ENCODE measurements at regions not wholly inside any gene's neighbourhood (a gene's known extent, or its start where the extent isn't known, plus 50 kb on each side); places are given as distances from the start of the nearest gene placed in this dataset.
"Not testable (repeated sequence)": the region's sequence is repeated elsewhere in the genome, so short reads cannot be mapped to it uniquely, and the experiment has no call there.

- H2AK5ac ChIP-seq (ENCODE audit: low read length), result no peak overlapping the region
- no peak overlapping the region for H3K56ac ChIP-seq (ENCODE audit: low read length)
- no peak overlapping the region for H3K27ac ChIP-seq (ENCODE audit: low read depth, low read length)
- no peaks in the 10 kb centered on the region for H3K27me3 ChIP-seq (ENCODE audit: insufficient read depth, low read length, poor library complexity)
- no peak overlapping the region for H3K18ac ChIP-seq (ENCODE audit: low read length)
- no peaks in the 10 kb centered on the region for H3K79me1 ChIP-seq (ENCODE audit: low read length)
- H3K4me2 ChIP-seq (ENCODE audit: low read length), result no peak overlapping the region
- H3K79me2 ChIP-seq (ENCODE audit: control insufficient read depth, insufficient read depth, low read length), result no peaks in the 10 kb centered on the region
- no peak overlapping the region for H3K4ac ChIP-seq (ENCODE audit: low read depth, low read length)
- no peak overlapping the region for H4K5ac ChIP-seq (ENCODE audit: low read length)
- no peaks in the 10 kb centered on the region for H3K36me3 ChIP-seq (ENCODE audit: control insufficient read depth, insufficient read depth, low read length)
- H4K8ac ChIP-seq (ENCODE audit: low read depth, low read length), result no peak overlapping the region
- no peak for DNase-seq
- no peaks in the 10 kb centered on the region for H3K4me1 ChIP-seq (ENCODE audit: control insufficient read depth, low read depth, low read length)
- H3K9ac ChIP-seq (ENCODE audit: low read length), result no peak overlapping the region
- no peak overlapping the region for H2BK5ac ChIP-seq (ENCODE audit: low read length)
- no peak overlapping the region for H3K23ac ChIP-seq (ENCODE audit: low read length)
- no peak overlapping the region for H2BK15ac ChIP-seq (replicated peaks; ENCODE audit: low read depth)
- no peak overlapping the region for H2BK120ac ChIP-seq (ENCODE audit: low read depth, low read length)
- no CpG with 5 or more reads among the region's 1 CpG for WGBS (ENCODE audit: extremely low coverage, insufficient coverage, low lambda C conversion rate)
- no peak overlapping the region for H3K4me3 ChIP-seq (ENCODE audit: low read length)
Measured at GRCh38 chr7:153224890-153225289, 465.3 kb downstream of the ACTR3B start.

GRCh38 chr7:153245136-153245535 lies 485.6 kb downstream of the ACTR3B start:
- H3K56ac ChIP-seq (ENCODE audit: low read length); H4K8ac ChIP-seq (ENCODE audit: low read depth, low read length); H4K5ac ChIP-seq (ENCODE audit: low read length); H3K4me3 ChIP-seq (ENCODE audit: low read length); H2BK120ac ChIP-seq (ENCODE audit: low read depth, low read length); H3K27ac ChIP-seq (ENCODE audit: low read depth, low read length); H3K18ac ChIP-seq (ENCODE audit: low read length); H2BK5ac ChIP-seq (ENCODE audit: low read length); H3K4ac ChIP-seq (ENCODE audit: low read depth, low read length); H3K27me3 ChIP-seq (ENCODE audit: insufficient read depth, low read length, poor library complexity); H3K4me2 ChIP-seq (ENCODE audit: low read length); H2AK5ac ChIP-seq (ENCODE audit: low read length); H3K79me2 ChIP-seq (ENCODE audit: control insufficient read depth, insufficient read depth, low read length); H3K79me1 ChIP-seq (ENCODE audit: low read length); H3K23ac ChIP-seq (ENCODE audit: low read length); H2BK15ac ChIP-seq (replicated peaks; ENCODE audit: low read depth); DNase-seq; H3K36me3 ChIP-seq (ENCODE audit: control insufficient read depth, insufficient read depth, low read length); H3K9ac ChIP-seq (ENCODE audit: low read length); H3K4me1 ChIP-seq (ENCODE audit: control insufficient read depth, low read depth, low read length): not testable (repeated sequence)
- WGBS (ENCODE audit: extremely low coverage, insufficient coverage, low lambda C conversion rate), result no CpG with 5 or more reads among the region's 7 CpGs

GRCh38 chr7:153245809-153246208 lies 486.3 kb downstream of the ACTR3B start:
- H3K79me1 ChIP-seq (ENCODE audit: low read length), result no peaks in the 10 kb centered on the region
- no CpG with 5 or more reads among the region's 1 CpG for WGBS (ENCODE audit: extremely low coverage, insufficient coverage, low lambda C conversion rate)

GRCh38 chr7:153247926-153248325 lies 488.4 kb downstream of the ACTR3B start:
- no peaks in the 10 kb centered on the region for H3K27me3 ChIP-seq (ENCODE audit: insufficient read depth, low read length, poor library complexity)
- no peak overlapping the region for H3K27ac ChIP-seq (ENCODE audit: low read depth, low read length)
- H3K9ac ChIP-seq (ENCODE audit: low read length), result no peak overlapping the region
- H3K36me3 ChIP-seq (ENCODE audit: control insufficient read depth, insufficient read depth, low read length), result no peaks in the 10 kb centered on the region
- H3K23ac ChIP-seq (ENCODE audit: low read length), result no peak overlapping the region
- H2BK120ac ChIP-seq (ENCODE audit: low read depth, low read length), result no peak overlapping the region
- H3K4ac ChIP-seq (ENCODE audit: low read depth, low read length), result no peak overlapping the region
- no peaks in the 10 kb centered on the region for H3K79me2 ChIP-seq (ENCODE audit: control insufficient read depth, insufficient read depth, low read length)
- H2AK5ac ChIP-seq (ENCODE audit: low read length), result no peak overlapping the region
- H3K18ac ChIP-seq (ENCODE audit: low read length), result no peak overlapping the region
- no peak overlapping the region for H4K5ac ChIP-seq (ENCODE audit: low read length)
- peak; percentile 81 for DNase-seq
- H3K4me2 ChIP-seq (ENCODE audit: low read length), result no peak overlapping the region
- no peak overlapping the region for H3K4me3 ChIP-seq (ENCODE audit: low read length)
- no peak overlapping the region for H2BK5ac ChIP-seq (ENCODE audit: low read length)
- no peaks in the 10 kb centered on the region for H3K79me1 ChIP-seq (ENCODE audit: low read length)
- no peak overlapping the region for H2BK15ac ChIP-seq (replicated peaks; ENCODE audit: low read depth)
- no peaks in the 10 kb centered on the region for H3K4me1 ChIP-seq (ENCODE audit: control insufficient read depth, low read depth, low read length)
- no peak overlapping the region for H3K56ac ChIP-seq (ENCODE audit: low read length)
- no peak overlapping the region for H4K8ac ChIP-seq (ENCODE audit: low read depth, low read length)
- no CpG with 5 or more reads among the region's 4 CpGs for WGBS (ENCODE audit: extremely low coverage, insufficient coverage, low lambda C conversion rate)

More at GRCh38 chr7:153245809-153246208, 486.3 kb downstream of the ACTR3B start:
- H3K56ac ChIP-seq (ENCODE audit: low read length), result no peak overlapping the region
- H3K4ac ChIP-seq (ENCODE audit: low read depth, low read length), result no peak overlapping the region
- no peak overlapping the region for H3K23ac ChIP-seq (ENCODE audit: low read length)
- no peak overlapping the region for H3K4me3 ChIP-seq (ENCODE audit: low read length)
- no peak overlapping the region for H2BK15ac ChIP-seq (replicated peaks; ENCODE audit: low read depth)
- no peak overlapping the region for H2BK5ac ChIP-seq (ENCODE audit: low read length)
- no peak overlapping the region for H3K4me2 ChIP-seq (ENCODE audit: low read length)
- no peak overlapping the region for H4K5ac ChIP-seq (ENCODE audit: low read length)
- H4K8ac ChIP-seq (ENCODE audit: low read depth, low read length), result no peak overlapping the region
- no peak overlapping the region for H2AK5ac ChIP-seq (ENCODE audit: low read length)
- H3K36me3 ChIP-seq (ENCODE audit: control insufficient read depth, insufficient read depth, low read length), result no peaks in the 10 kb centered on the region
- no peak for DNase-seq
- H3K27ac ChIP-seq (ENCODE audit: low read depth, low read length), result no peak overlapping the region
- no peaks in the 10 kb centered on the region for H3K4me1 ChIP-seq (ENCODE audit: control insufficient read depth, low read depth, low read length)
- no peaks in the 10 kb centered on the region for H3K79me2 ChIP-seq (ENCODE audit: control insufficient read depth, insufficient read depth, low read length)
- H2BK120ac ChIP-seq (ENCODE audit: low read depth, low read length), result no peak overlapping the region
- no peak overlapping the region for H3K18ac ChIP-seq (ENCODE audit: low read length)
- no peak overlapping the region for H3K9ac ChIP-seq (ENCODE audit: low read length)
- no peaks in the 10 kb centered on the region for H3K27me3 ChIP-seq (ENCODE audit: insufficient read depth, low read length, poor library complexity)

GRCh38 chr7:153258686-153259085 lies 499.1 kb downstream of the ACTR3B start:
- no peak overlapping the region for H4K8ac ChIP-seq (ENCODE audit: low read depth, low read length)
- no peak overlapping the region for H3K18ac ChIP-seq (ENCODE audit: low read length)
- no peaks in the 10 kb centered on the region for H3K79me2 ChIP-seq (ENCODE audit: control insufficient read depth, insufficient read depth, low read length)
- H3K4me3 ChIP-seq (ENCODE audit: low read length), result no peak overlapping the region
- H3K4me2 ChIP-seq (ENCODE audit: low read length), result no peak overlapping the region
- no peak overlapping the region for H3K27ac ChIP-seq (ENCODE audit: low read depth, low read length)
- no peaks in the 10 kb centered on the region for H3K27me3 ChIP-seq (ENCODE audit: insufficient read depth, low read length, poor library complexity)
- no peaks in the 10 kb centered on the region for H3K36me3 ChIP-seq (ENCODE audit: control insufficient read depth, insufficient read depth, low read length)
- H3K23ac ChIP-seq (ENCODE audit: low read length), result no peak overlapping the region
- H3K9ac ChIP-seq (ENCODE audit: low read length), result no peak overlapping the region
- H4K5ac ChIP-seq (ENCODE audit: low read length), result no peak overlapping the region
- H3K4ac ChIP-seq (ENCODE audit: low read depth, low read length), result no peak overlapping the region
- H2BK120ac ChIP-seq (ENCODE audit: low read depth, low read length), result no peak overlapping the region
- peaks cover 2% of the 10 kb centered on the region for H3K4me1 ChIP-seq (ENCODE audit: control insufficient read depth, low read depth, low read length)
- no peak overlapping the region for H3K56ac ChIP-seq (ENCODE audit: low read length)
- WGBS (ENCODE audit: extremely low coverage, insufficient coverage, low lambda C conversion rate), result no CpG with 5 or more reads among the region's 6 CpGs
- no peak overlapping the region for H2BK15ac ChIP-seq (replicated peaks; ENCODE audit: low read depth)
- no peak overlapping the region for H2AK5ac ChIP-seq (ENCODE audit: low read length)
- no peaks in the 10 kb centered on the region for H3K79me1 ChIP-seq (ENCODE audit: low read length)
- H2BK5ac ChIP-seq (ENCODE audit: low read length), result no peak overlapping the region
- peak; percentile 61 for DNase-seq

GRCh38 chr7:153276394-153276793 lies 516.8 kb downstream of the ACTR3B start:
- H3K79me1 ChIP-seq (ENCODE audit: low read length), result no peaks in the 10 kb centered on the region
- H3K79me2 ChIP-seq (ENCODE audit: control insufficient read depth, insufficient read depth, low read length), result no peaks in the 10 kb centered on the region
- no peaks in the 10 kb centered on the region for H3K4me1 ChIP-seq (ENCODE audit: control insufficient read depth, low read depth, low read length)
- H2BK5ac ChIP-seq (ENCODE audit: low read length), result no peak overlapping the region
- DNase-seq, result no peak
- WGBS (ENCODE audit: extremely low coverage, insufficient coverage, low lambda C conversion rate), result no CpG with 5 or more reads among the region's 2 CpGs
- H3K27ac ChIP-seq (ENCODE audit: low read depth, low read length), result no peak overlapping the region
- no peak overlapping the region for H3K9ac ChIP-seq (ENCODE audit: low read length)
- no peak overlapping the region for H4K5ac ChIP-seq (ENCODE audit: low read length)
- no peak overlapping the region for H3K4ac ChIP-seq (ENCODE audit: low read depth, low read length)
- no peak overlapping the region for H3K4me3 ChIP-seq (ENCODE audit: low read length)
- H3K56ac ChIP-seq (ENCODE audit: low read length), result no peak overlapping the region
- no peak overlapping the region for H2AK5ac ChIP-seq (ENCODE audit: low read length)
- no peak overlapping the region for H3K18ac ChIP-seq (ENCODE audit: low read length)
- H3K36me3 ChIP-seq (ENCODE audit: control insufficient read depth, insufficient read depth, low read length), result no peaks in the 10 kb centered on the region
- H2BK15ac ChIP-seq (replicated peaks; ENCODE audit: low read depth), result no peak overlapping the region
- no peak overlapping the region for H3K23ac ChIP-seq (ENCODE audit: low read length)
- H3K4me2 ChIP-seq (ENCODE audit: low read length), result no peak overlapping the region
- H2BK120ac ChIP-seq (ENCODE audit: low read depth, low read length), result no peak overlapping the region
- H4K8ac ChIP-seq (ENCODE audit: low read depth, low read length), result no peak overlapping the region
- no peaks in the 10 kb centered on the region for H3K27me3 ChIP-seq (ENCODE audit: insufficient read depth, low read length, poor library complexity)

Data from mesendoderm (in vitro differentiated cells).